SIG-M5 treated with dmso at 0.1 percent for 504 hours (cell line): ENCODE measurements at regions not wholly inside any gene's neighbourhood (a gene's known extent, or its start where the extent isn't known, plus 50 kb on each side); places are given as distances from the start of the nearest gene placed in this dataset.
"Not testable (repeated sequence)": the region's sequence is repeated elsewhere in the genome, so short reads cannot be mapped to it uniquely, and the experiment has no call there.

ENCODE experiments used
- DNase-seq: peaks from one replicate; lab custom pipeline; 2025; ENCODE audit not compliant: unreplicated experiment; lab: John Stamatoyannopoulos, UW

DNA sequence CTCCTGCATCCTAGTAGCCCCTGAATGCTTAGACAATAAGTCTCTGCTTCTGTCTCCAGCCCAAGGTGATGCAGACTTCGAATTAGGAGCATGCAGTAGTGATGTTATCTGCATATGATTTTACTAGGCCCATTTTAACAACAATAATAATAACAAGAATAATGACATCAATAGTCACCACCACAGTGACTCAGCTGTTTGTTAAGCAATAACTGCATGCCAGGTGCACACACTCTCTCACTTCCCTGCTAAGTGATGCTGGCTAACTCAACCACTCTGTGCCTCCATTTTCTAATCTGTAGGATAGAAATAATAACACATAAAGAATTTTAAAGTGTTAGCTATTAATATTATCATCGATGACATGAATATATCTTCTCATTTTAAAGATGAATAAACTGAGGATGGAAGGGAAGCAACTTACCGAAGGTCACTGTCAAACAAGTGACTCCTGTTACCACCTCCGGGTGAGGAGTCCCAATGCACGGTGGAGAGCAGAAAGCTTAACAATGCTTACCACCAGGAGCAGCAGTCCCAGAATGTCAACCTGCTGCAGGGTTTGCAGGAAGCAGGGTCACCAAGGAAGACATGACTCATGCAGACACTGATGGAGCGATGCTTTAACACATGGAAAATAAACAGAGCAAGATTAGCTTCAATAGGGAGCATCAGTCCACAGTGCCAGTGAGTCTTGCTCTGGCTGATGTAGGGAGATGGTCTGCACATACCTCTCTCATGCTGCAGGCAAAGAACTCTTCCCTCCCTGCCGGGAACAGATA, 290.2 kb downstream of the SPATA17 start:
- DNase-seq: peak; percentile 18

DNA sequence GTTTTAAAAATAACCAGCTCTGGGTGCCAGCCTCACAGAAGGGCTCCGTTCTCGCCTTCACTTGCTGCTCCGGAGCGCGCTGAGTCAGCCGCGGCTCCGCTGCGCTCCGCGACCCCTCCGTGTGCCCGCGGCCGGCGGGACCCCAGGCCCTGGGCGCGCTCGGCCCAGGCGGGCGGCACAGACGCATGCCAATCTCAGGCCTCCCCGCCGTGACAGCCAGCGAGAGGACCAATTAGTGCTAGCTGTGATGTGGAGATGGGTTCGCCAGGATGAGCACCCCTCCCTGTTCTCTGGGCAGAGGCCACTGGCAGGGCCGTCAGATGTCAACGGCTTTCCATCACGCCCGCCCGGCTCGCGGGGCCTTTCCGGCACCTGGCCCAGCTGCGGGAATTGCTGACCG, 293.8 kb downstream of the SPATA17 start:
- DNase-seq: no peak

DNA sequence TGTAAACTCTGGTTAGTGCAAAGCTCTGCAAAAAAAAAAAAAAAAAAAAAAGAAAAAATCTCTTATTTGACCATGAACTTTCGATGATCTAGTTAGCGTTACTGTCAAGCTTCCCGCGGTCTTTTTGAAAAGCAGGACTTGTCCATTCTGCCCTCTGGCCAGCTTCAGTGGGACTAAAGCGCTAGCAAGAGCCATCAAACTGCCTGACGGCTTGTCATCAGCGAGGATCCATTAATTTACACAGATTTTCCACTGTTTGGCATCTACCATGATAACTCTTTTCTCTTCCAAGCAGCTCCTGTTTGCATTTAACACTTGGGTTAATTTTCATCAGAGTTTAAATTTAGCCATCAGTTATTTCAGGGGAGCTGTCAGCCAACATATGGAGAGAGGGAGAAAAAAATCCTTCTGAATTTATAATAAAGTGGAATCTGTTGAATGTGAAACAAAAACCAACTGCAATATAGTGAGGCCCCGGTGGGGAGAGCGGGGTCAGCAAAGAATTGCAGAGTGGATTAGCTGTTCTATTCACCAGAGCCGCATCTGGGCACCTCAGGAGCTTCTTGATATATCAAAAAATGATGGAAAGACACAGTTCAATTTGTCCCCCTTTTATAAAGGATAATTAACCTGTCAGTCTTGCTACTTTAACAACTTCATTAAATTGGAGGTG, 298.2 kb downstream of the SPATA17 start:
- no peak for DNase-seq

DNA sequence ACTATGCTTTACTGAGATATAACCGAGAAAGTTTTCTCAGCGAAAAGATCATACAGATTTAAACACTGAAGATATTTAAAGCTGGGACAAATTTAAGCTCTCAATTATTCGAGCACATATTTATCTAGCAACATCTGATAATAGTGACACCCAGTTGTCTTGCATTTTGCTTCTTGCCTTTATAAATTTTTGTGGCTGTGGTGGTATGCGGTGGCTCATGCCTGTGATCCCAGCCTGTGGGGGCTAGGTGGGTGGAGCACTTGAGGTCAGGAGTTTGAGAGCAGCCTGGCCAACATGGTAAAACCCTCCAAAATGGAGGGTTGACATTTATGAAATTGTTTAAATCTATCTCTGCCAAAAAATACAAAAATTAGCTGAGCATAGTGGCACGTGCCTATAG, 312.2 kb downstream of the SPATA17 start:
- DNase-seq: no peak

DNA sequence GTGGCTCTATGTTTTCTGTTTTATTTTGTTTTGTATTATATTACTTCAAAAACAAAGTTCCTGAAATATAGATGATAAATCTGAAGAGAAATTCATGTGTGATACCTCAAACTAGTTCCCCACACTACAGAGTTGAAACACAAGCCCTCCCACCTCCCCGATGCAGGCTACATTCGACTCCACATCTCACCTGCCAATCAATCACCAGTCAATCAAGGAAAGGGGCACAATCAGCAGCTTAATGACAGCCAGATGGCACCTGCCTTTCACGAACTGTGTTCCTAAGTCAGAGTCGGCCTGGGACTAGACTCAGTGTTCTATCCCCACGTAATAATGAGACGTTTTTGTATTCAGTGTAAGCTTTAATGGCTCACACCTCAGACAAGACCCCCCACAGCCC, 313.4 kb downstream of the SPATA17 start:
- no peak for DNase-seq

DNA sequence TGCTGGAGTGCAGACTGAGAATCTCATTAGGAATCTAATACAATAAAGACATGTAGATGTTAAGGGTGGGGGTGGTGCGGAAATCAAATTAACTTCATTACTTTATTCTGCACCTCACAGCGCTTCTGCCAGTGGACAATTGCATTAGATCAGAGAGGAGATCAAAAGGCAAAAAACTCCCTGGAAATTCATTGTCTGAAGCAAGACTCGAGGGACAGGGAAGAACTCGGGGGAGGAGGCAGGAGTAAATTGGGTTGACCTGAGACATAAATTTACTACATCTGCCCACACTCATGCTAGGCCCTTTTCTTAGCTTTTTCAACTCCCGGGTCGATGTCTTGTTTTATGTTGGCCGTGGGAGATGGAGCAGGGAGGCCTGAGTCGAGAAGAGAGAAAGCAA, 315.4 kb downstream of the SPATA17 start:
- no peak for DNase-seq

DNA sequence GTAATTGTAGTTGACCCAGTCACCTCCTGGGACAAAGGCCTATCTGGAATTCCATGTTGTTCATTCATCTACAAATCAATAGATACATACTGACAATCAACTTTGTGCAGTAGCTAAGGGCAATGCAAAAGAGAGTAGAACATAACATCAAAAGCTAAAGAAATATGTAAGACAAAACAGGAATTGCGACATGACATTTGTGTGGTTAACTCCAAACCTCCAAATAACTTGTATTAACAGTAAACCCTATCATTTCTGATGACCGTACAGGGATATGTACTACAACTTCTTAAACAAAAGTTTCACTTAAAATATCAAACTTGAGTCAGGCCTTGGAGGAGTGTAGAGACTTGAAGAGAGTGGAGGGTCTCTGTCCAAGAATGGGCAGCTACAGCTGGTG, 317.6 kb downstream of the SPATA17 start:
- no peak for DNase-seq

DNA sequence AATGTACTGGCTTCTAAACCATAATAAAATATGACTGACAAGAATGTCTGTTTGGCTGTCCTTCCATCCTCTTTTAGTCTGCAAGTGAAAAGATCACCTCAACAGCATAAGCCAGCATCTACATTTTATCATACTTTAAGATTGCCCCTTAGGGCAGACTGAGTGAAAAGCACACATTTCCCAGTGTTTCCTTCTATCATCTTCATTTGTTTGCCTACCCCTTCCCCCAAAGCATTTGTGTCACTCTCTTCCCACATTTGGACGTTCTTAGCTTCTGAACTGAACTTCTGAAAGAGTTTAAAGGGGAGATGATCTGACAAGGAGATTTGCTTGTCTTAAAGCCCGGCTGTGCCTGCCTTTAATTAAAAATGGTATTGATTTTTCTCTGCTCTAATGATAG, 322.2 kb downstream of the SPATA17 start:
- no peak for DNase-seq

DNA sequence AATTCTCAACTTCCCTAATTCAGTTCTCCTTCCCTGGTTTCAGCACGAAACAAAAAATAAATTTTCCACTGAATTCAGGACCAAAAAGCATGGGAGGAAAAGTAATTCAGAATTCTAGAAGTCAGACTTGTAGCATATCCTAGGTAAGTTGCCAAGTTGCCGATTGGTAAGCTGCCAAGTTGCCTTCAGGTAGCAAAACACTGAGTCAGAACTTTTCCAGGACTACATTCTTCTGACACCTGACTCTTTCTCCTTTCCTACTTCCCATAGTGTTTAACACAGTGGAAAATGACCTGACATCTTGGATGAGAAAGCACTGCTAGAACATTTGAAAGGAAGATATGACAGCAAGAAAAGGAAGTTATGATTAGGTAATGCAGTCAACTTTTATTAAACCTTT, 322.8 kb downstream of the SPATA17 start:
- peak; percentile 55 for DNase-seq

DNA sequence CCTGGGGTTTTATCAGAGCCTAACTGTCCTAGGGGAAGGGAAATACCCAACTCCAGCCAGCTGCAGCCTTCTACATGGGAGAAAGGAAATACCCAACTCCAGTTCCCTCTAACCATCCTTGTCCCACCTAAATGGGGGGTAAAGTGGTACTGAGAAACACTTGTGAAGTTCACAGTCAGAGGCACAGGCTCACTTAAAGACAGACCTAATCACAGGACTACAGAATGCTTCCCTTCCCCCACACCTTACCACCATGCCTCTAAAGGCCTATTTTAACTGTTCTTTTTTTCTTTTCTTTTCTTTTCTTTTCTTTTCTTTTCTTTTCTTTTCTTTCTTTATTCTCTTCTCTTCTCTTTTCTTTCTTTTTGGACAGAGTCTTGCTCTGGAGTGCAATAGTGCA, 324.6 kb downstream of the SPATA17 start:
- no peak for DNase-seq

DNA sequence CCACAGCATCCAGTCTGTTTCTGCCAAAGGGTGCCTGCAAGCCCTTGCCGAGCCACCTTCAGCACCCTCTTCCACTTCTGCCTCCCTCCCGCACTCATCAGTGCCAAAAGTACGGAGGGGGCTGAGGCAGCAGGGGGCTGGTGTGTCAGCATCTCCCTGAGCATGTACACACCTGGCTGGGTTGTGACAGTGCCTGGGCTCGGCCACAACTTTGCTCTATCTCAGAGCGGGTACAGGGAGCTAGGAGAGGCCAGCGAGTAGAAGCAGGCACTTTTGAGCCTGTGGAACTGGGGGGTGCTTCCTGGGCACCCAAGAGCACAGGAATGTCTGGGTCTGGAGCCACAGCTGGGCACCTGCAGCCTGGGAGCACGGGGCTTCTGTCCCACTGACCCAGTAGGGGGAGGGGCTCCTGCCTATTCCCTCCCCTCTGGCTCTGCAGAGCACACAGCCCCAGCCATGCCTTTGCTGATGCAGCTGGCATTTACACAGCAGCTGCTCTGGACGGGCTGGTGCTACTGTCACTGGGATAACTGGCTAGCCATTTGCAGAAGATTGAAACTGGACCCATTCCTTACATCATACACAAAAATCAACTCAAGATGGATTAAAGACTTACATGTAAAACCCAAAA, 319.8 kb upstream of the RRP15 start:
- no peak for DNase-seq

DNA sequence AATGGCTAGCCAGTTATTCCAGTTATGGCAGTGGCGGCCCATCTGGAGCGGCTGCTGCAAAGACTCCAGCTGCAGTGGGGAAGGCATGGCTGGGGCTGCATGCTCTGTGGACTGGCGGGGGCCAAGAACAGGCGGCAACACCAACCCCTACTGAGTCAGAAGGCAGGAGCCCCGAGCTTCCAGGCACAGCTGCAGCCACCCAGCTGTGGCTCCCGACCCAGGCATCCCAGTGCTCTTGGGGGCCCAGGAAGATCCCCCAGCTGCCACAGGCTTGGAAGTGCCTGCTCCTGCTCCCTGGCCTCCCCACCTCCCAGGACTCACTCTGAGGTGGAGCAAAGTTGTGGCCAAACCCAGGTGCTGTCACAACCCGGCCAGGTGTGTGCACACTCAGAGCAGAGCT, 317.0 kb upstream of the RRP15 start:
- no peak for DNase-seq

DNA sequence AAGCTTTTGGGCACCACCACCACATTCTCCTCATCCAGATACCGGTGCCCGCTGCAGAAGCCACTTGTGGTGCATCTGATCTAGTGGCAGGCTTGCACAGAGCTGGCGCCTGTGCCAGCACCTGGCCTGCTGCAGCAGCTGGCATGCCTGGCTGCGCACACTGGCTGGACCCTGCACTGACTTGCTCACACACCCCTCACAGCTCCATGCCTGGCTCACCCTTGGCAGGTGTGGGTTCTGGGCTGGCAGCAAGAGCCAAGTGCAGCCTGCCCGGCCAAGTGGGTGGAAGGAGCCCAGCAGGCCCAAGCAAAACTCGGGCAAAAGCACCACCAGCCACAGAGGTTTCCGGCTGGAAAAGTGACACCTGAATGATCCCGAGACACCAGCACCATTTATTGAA, 315.7 kb upstream of the RRP15 start:
- no peak for DNase-seq

DNA sequence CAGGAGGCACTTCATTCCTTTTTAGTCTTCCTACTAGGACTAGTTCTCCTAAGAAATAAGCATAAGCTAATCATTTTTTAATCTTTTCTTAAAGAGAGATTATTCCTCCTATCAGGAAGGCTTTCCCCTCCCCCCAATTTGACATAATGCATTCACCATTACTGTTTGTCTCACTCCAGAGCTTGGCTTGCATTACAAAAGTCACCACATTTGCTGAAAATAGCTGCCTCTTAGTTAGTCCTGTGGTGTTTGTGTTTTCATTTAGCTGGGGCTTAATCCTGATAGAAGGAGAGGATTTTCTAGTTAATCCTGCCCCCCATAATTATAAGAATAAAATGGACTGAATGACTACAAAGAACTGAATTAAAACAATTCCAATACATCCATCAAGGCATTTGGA, 307.1 kb upstream of the RRP15 start:
- no peak for DNase-seq

DNA sequence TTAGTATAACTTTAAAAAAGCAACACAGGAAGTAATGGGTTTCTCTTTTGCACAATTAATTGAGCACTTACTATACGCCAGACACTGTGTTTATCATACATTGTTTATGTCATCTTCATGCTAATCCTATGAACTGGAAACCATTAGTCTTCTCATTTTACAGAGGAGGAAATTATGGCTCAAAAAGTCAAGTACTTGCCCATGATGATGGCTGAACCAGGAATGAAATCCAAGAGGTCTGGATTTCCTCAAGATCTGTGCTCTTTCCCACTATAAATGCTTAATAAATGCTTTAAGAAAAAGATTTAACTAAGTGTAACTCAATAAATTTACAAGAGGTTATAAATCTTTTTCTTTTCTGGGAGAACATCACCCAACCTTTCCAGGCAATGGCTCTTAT, 303.7 kb upstream of the RRP15 start:
- DNase-seq: no peak

DNA sequence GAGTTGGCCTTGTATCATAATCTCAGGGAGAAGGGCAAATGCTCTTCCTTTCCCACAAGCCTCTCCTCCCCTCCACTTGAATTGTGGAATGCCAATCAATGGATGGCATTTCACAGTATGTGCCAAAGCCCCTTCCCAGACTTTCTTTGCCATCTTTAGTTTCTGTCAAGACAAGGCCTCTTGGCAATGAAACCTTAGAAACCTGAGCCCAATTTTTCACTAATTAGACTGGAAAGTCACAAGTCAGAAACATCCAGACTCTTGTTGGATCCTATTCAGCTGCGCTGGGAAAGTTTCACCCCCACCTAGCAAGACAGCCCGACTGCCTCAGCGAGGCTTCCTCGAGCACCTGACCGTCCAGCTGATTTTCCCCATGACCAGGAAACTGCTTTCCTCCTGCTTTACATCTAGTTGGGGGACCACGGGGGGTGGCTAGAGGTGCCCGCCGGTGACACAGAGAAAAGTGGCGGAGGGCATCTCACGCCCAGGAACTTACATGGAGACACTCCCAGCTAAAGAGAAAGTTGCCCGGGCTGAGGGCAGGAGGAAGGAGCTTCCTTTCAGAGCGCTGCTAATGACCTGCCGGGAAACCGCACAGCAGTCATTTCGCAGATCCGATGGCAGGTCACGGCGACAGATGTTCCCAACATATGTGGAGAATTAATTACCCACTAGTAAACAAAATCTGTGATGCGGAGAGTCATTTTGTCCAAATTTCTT, 302.6 kb upstream of the RRP15 start:
- DNase-seq: no peak

DNA sequence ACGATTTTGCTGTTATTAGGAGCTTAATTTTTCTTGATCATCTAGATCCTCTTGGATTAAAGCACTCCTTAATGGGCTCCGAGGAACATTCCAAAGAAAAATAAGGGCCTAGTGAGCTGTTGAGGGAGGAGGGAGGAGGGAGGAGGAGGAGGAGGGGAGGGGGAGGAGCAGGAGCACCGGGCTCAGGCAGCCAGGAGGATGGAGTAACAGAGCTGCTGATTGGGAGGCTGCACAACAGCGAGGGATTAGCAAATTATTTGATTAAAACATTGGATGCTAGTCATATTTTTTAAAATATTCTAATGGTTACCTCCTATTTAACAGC, 302.1 kb upstream of the RRP15 start:
- no peak for DNase-seq

DNA sequence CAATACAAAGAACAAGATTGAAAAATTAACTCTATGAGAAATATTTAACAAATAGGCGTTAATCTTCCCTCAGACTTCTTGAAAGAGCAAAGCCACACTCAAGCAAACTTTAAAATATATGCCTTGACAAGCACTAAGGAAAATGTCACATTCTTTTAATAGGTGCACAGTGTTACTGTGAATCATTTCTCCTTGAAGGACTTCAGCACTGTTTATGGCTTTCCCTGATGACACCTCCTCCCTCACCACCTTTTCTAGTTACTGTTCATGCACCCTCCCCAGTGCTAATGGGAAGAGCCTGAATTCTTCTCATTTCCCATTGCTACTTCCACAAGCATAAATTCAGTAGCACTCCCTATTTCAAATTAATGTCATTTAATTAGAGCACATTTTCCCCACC, 299.5 kb upstream of the RRP15 start:
- DNase-seq: no peak

DNA sequence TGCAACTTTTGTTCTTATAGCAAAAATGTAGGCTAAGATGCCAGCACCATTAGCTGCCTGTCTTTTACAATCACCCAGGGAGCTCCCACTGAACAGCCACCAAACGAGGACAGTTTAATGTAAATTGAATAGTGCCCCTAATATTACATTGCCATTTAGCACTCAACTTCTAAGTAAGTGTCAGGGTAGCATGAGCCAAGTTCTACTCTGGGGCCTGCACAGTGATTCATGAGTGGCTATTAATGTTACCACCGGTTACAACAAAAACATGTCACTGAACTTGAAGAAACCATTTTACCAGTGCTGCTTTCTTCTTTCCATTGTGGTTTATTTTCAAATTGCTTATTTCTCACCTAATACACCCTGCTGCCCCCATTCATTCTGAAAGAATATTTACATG, 295.6 kb upstream of the RRP15 start:
- no peak for DNase-seq

DNA sequence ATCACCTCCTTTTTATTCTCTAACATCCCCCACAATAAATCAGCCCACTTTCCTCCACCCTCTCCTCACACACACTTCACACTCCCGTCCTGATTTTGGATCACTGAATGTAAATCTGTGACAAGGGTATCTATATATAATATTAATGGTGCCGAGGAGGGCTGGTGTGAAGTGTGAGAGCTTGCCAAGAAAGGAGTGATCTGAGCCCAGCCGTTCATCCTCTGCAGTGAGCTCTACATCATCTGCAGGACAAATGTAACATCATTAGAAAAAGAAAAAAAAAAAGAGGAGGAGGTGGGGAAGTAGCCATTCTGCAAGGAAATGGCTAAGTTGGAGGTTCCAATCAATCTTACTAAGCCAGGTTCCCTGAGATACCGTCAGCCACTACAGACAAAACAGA, 291.7 kb upstream of the RRP15 start:
- DNase-seq: no peak

DNA sequence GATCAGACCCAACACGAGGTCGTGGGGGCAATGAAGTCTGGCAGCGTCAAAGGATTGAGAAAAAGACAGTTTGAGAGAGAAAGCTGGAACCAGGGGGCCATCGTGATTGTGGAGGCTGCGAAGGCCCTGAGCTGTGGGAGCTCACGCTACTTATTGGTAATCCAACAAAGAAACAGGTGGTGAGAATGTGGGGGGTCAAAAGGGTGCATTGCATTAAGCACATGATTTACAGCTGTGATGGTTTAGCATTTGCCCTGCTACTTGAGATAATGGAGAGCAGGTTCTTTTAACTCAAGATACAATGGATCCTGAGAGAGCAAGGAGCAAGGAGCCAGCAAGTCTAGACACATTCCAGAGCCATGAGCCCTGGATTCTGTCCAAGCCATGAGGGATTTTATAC, 276.8 kb upstream of the RRP15 start:
- not testable (repeated sequence) for DNase-seq

DNA sequence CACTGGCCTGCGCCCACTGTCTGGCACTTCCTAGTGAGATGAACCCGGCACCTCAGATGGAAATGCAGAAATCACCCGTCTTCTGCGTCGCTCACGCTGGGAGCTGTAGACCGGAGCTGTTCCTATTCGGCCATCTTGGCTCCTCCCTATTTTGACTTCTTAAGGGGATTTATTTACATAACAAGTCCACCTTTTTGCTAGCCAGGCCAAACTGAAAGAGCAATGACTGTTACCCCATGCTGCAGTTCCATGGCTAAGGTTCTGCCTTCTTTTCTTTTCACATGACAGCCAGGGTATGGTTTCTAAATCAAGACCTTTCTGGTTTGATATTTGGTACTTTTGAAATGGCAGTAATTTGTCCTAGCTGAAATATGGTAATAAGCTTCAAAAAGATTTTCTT, 270.0 kb upstream of the RRP15 start:
- DNase-seq: not testable (repeated sequence)
